PC-3 (cell line): ENCODE measurements at regions not wholly inside any gene's neighbourhood (a gene's known extent, or its start where the extent isn't known, plus 50 kb on each side); places are given as distances from the start of the nearest gene placed in this dataset.

ENCODE experiments used
- ATAC-seq: fragments of 200-7000 bp; cut with Tn5 transposase; 2 replicates; pipeline ENCODE4 v1.9.1; 2020; ENCODE audit warnings: mild to moderate bottlenecking, moderate library complexity
- BruUV-seq: library from RNA; stranded (reverse); fragments of 400-500 nt; replicated peaks from 2 replicates; lab custom pipeline; 2021; lab: Mats Ljungman, UMichigan
- CTCF ChIA-PET: fragments of 300-600 bp; sonication (Branson Sonifier 250); formaldehyde crosslinking; loops from one replicate; lab custom pipeline; 2022; ENCODE audit warnings: antibody characterized with exemption; lab: Charles Lee
- POLR2A ChIA-PET: fragments of 300-600 bp; sonication (Branson Sonifier 250); formaldehyde crosslinking; loops from one replicate; lab custom pipeline; 2022; ENCODE audit warnings: antibody characterized with exemption; ENCODE audit not compliant: unreplicated experiment; lab: Charles Lee
- DNase-seq: peaks from one replicate; pipeline ENCODE4 v3.0.0-alpha.2; 2015
- H2AFZ ChIP-seq: fragments of 300-600 bp; sonication (generic); 2 replicates; pipeline ENCODE4 v1.6.0; 2016; ENCODE audit warnings: antibody characterized with exemption, low read length
- H3F3A ChIP-seq: fragments of 300-600 bp; sonication (generic); one replicate; pipeline ENCODE4 v1.6.0; 2017; ENCODE audit warnings: antibody characterized with exemption, low read length, control low read depth, mild to moderate bottlenecking; ENCODE audit not compliant: unreplicated experiment
- H3K27ac ChIP-seq: fragments of 300-600 bp; sonication (generic); 2 replicates; pipeline ENCODE4 v1.5.1; 2016; ENCODE audit warnings: mild to moderate bottlenecking, low read length
- H3K27me3 ChIP-seq: fragments of 300-600 bp; sonication (generic); 2 replicates; pipeline ENCODE4 v1.6.1; 2016; ENCODE audit warnings: low read length, mixed read lengths
- H3K36me3 ChIP-seq: fragments of 300-600 bp; sonication (generic); 2 replicates; pipeline ENCODE4 v1.6.1; 2016; ENCODE audit warnings: low read depth, mixed run types, low read length, mixed read lengths
- H3K4me1 ChIP-seq: fragments of 300-600 bp; sonication (generic); 2 replicates; pipeline ENCODE4 v1.5.1; 2016; ENCODE audit warnings: low read length; ENCODE audit not compliant: insufficient read depth
- H3K4me2 ChIP-seq: fragments of 300-600 bp; sonication (generic); 2 replicates; pipeline ENCODE4 v1.6.0; 2016; ENCODE audit warnings: low read length
- H3K4me3 ChIP-seq: fragments of 300-600 bp; sonication (generic); 2 replicates; pipeline ENCODE4 v1.5.1; 2016; ENCODE audit warnings: mild to moderate bottlenecking, low read length, mixed read lengths
- H3K79me2 ChIP-seq: fragments of 300-600 bp; sonication (generic); 2 replicates; pipeline ENCODE4 v1.6.1; 2017; ENCODE audit warnings: low read length, mixed read lengths
- H3K9ac ChIP-seq: fragments of 300-600 bp; sonication (generic); 2 replicates; pipeline ENCODE4 v1.6.0; 2016; ENCODE audit warnings: mild to moderate bottlenecking, low read length
- H3K9me2 ChIP-seq: fragments of 300-600 bp; sonication (generic); replicated peaks from 2 replicates; pipeline ENCODE4 v1.6.1; 2016; ENCODE audit warnings: mixed run types, low read length, mixed read lengths
- H3K9me3 ChIP-seq: fragments of 300-600 bp; sonication (generic); 2 replicates; pipeline ENCODE4 v1.6.1; 2016; ENCODE audit warnings: low read length, mixed read lengths
- H4K20me1 ChIP-seq: fragments of 300-600 bp; sonication (generic); 2 replicates; pipeline ENCODE4 v1.6.1; 2016; ENCODE audit warnings: low read length, mixed read lengths
- CTCF ChIP-seq: fragments of 300-600 bp; sonication (generic); conservative IDR thresholded peaks from 2 replicates; pipeline ENCODE4 v1.5.1; 2017; ENCODE audit warnings: antibody characterized with exemption, low read depth, mild to moderate bottlenecking, low read length
- EZH2 ChIP-seq: fragments of 300-600 bp; sonication (generic); IDR thresholded peaks from one replicate; pipeline ENCODE4 v1.6.1; 2017; ENCODE audit warnings: antibody characterized with exemption, mild to moderate bottlenecking, low read length; ENCODE audit not compliant: unreplicated experiment
- EZH2phosphoT487 ChIP-seq: fragments of 300-600 bp; sonication (generic); IDR thresholded peaks from 2 replicates; pipeline ENCODE4 v1.6.1; 2018; ENCODE audit warnings: mild to moderate bottlenecking, antibody characterized with exemption, low read length, borderline replicate concordance
- intact Hi-C: fragments of 100-400 bp; cut with micrococcal nuclease; formaldehyde crosslinking; loops from 2 replicates; pipeline ENCODE4 v1.9.0; 2023

GRCh38 chr6:15008269-15008668, 237.6 kb upstream of the JARID2 start:
- H3K4me2 ChIP-seq = no peak overlapping the region
- no peak overlapping the region for H3K9ac ChIP-seq
- no peaks in the 10 kb centered on the region for H3F3A ChIP-seq
- intact Hi-C loops = no loop called here
- H3K27ac ChIP-seq = no peak overlapping the region
- H3K27me3 ChIP-seq = no peaks in the 10 kb centered on the region
- H3K9me3 ChIP-seq = no peaks in the 10 kb centered on the region
- H3K4me1 ChIP-seq = no peaks in the 10 kb centered on the region
- TF ChIP-seq EZH2phosphoT487 = no peak
- BruUV-seq = no TSS peak
- CTCF ChIA-PET = no interaction called here
- H4K20me1 ChIP-seq = no peaks in the 10 kb centered on the region
- DNase-seq (no peak), ATAC-seq (no peak)
- no peaks in the 10 kb centered on the region for H3K9me2 ChIP-seq
- POLR2A ChIA-PET = no interaction called here
- no peak overlapping the region for H2AFZ ChIP-seq
- no peak overlapping the region for H3K4me3 ChIP-seq
- no peaks in the 10 kb centered on the region for H3K79me2 ChIP-seq
- H3K36me3 ChIP-seq = no peaks in the 10 kb centered on the region

DNA sequence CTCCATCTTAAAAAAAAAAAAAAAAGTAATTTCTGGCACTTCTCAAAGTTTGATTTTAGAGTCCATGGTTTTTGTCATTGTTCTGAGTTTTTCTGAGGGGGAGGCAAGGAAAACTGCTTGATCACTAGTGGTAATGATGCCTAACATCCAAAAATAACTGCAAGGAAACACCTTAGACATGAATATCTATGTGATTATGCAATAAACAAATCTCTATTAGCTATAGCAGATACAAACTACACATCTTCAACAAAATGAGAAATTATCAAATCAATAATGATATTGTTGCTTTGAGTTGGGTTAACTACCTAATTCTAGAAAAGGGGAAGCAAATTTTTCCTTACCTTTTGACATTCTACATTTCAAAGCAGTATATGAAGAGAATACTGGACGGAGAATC, 230.9 kb upstream of the JARID2 start:
- H3K27ac ChIP-seq = no peak overlapping the region
- no peaks in the 10 kb centered on the region for H3K27me3 ChIP-seq
- DNase-seq (no peak), ATAC-seq (no peak)
- H3F3A ChIP-seq = no peaks in the 10 kb centered on the region
- no peaks in the 10 kb centered on the region for H3K9me2 ChIP-seq
- H3K9me3 ChIP-seq = no peaks in the 10 kb centered on the region
- H4K20me1 ChIP-seq = no peaks in the 10 kb centered on the region
- no peaks in the 10 kb centered on the region for H3K79me2 ChIP-seq
- intact Hi-C loops = no loop called here
- no peak overlapping the region for H2AFZ ChIP-seq
- no peak for TF ChIP-seq EZH2phosphoT487
- TF ChIP-seq EZH2 = no peak
- TF ChIP-seq CTCF = no peak
- no peak overlapping the region for H3K4me2 ChIP-seq
- H3K4me3 ChIP-seq = no peak overlapping the region
- no peak overlapping the region for H3K9ac ChIP-seq
- BruUV-seq = no TSS peak
- no peaks in the 10 kb centered on the region for H3K36me3 ChIP-seq
- no peaks in the 10 kb centered on the region for H3K4me1 ChIP-seq
- CTCF ChIA-PET = interaction anchor here (0.7 kb wide), 1 partner anchor 18 kb away, joined by 12 read pairs; no protein-coding TSS in a partner anchor
- POLR2A ChIA-PET = no interaction called here

- Histone ChIP-seq H4K20me1 (no peaks in the 10 kb centered on the region), H3K4me1 (no peaks in the 10 kb centered on the region), H2AFZ (no peak overlapping the region), H3K27me3 (no peaks in the 10 kb centered on the region), H3K9me3 (no peaks in the 10 kb centered on the region), H3K4me2 (no peak overlapping the region), H3K79me2 (no peaks in the 10 kb centered on the region), H3F3A (no peaks in the 10 kb centered on the region), H3K9me2 (no peaks in the 10 kb centered on the region), H3K36me3 (no peaks in the 10 kb centered on the region), H3K27ac (no peak overlapping the region), H3K4me3 (no peak overlapping the region), H3K9ac (no peak overlapping the region)
- CTCF ChIA-PET = no interaction called here
- no peak for ATAC-seq
- TF ChIP-seq CTCF (no peak), EZH2 (no peak), EZH2phosphoT487 (no peak)
- BruUV-seq = no TSS peak
- POLR2A ChIA-PET = no interaction called here
- DNase-seq = no peak
- intact Hi-C loops = no loop called here
These were observed 229.1 kb upstream of the JARID2 start for GRCh38 chr6:15016813-15017212.
